ENCODE measurements at regions not wholly inside any gene's neighbourhood (a gene's known extent, or its start where the extent isn't known, plus 50 kb on each side); places are given as distances from the start of the nearest gene placed in this dataset.

GRCh38 chr10:104577163-104577562 lies 63.9 kb upstream of the SORCS3 start:
- DNase-seq: no peak

GRCh38 chr10:104577861-104578521 lies 63.1 kb upstream of the SORCS3 start:
- no peak for DNase-seq

- DNase-seq: no peak
Measured at GRCh38 chr10:104578671-104579070, 62.4 kb upstream of the SORCS3 start.

- no peak for DNase-seq
Measured at GRCh38 chr10:104579136-104579535, 62.0 kb upstream of the SORCS3 start.

GRCh38 chr10:104580321-104580720 lies 60.8 kb upstream of the SORCS3 start:
- DNase-seq: no peak

- peak; percentile 12 for DNase-seq
Measured at GRCh38 chr10:104580774-104581675, 60.1 kb upstream of the SORCS3 start.

- DNase-seq: no peak
Measured at GRCh38 chr10:104581884-104582601, 59.0 kb upstream of the SORCS3 start.

- no peak for DNase-seq
Measured at GRCh38 chr10:104582602-104582951, 58.5 kb upstream of the SORCS3 start.

- DNase-seq: no peak
Measured at GRCh38 chr10:104582966-104583365, 58.1 kb upstream of the SORCS3 start.

- DNase-seq: no peak
Measured at GRCh38 chr10:104584541-104584940, 56.5 kb upstream of the SORCS3 start.

- DNase-seq: no peak
Measured at GRCh38 chr10:104587751-104588150, 53.3 kb upstream of the SORCS3 start.

- no peak for DNase-seq
Measured at GRCh38 chr10:104589431-104589830, 51.7 kb upstream of the SORCS3 start.

GRCh38 chr10:104589871-104590270 lies 51.2 kb upstream of the SORCS3 start:
- DNase-seq: no peak

All from NCI-H1048 (cell line).